HG03097 (cell line): ENCODE measurements at regions not wholly inside any gene's neighbourhood (a gene's known extent, or its start where the extent isn't known, plus 50 kb on each side); places are given as distances from the start of the nearest gene placed in this dataset.
A peak's percentile ranks its signal among the peaks of the same experiment; 100 is the strongest.
"Not testable (repeated sequence)": the region's sequence is repeated elsewhere in the genome, so short reads cannot be mapped to it uniquely, and the experiment has no call there.

Experiments used
- ATAC-seq: cut with Tn5 transposase; IDR thresholded peaks from one replicate; pipeline ENCODE4 v1.9.1; 2021; ENCODE audit not compliant: unreplicated experiment, low FRiP score

- ATAC-seq, result no peak
Observed at GRCh38 chr5:142259758-142260157, 65.1 kb downstream of the SPRY4 start.

- ATAC-seq, result no peak
Observed at GRCh38 chr5:142255831-142256230, 69.0 kb downstream of the SPRY4 start.

GRCh38 chr5:142254431-142254830 lies 70.4 kb downstream of the SPRY4 start:
- ATAC-seq, result no peak

DNA sequence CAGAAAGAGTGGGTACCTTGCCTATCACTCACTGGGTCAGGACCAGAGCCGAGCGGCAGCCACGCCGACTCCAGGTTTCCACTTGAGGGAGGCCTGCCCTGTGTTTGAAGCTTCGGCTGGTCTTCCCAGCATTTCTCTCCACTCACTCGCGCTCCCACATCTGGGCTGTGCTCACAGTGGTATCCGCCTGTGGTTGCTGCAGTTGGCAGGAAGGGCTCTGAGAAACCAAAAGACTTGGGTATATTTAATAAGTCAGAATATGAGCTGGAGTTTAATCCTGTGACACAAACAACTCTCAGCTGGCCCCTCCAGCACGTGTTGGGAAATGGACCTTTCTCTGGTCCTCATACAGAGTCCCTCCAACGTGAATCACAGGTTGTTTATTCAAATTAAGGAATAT lies 70.9 kb downstream of the SPRY4 start:
- no peak for ATAC-seq

GRCh38 chr5:142250119-142250518 lies 74.7 kb downstream of the SPRY4 start:
- ATAC-seq, result no peak

- ATAC-seq, result no peak
Observed at GRCh38 chr5:142248853-142249462, 75.9 kb downstream of the SPRY4 start.

DNA sequence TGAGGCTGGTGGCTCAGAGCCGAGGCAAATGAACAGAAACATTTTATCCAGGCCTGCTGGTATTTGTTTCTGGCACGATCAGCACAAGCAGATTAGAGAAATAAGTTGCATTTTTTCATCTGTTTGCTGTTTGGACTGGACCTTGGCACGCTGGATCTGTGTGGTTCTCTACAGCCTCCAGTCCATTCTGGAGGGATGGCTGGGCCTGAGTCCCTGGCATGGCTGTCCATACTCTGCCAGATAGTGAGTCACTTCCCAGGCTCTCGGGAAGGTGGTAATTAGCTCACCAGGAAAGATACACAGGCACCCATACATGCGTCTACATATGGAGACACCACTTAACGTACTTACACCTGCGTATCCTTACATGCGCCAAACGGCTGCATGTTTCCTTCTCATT lies 78.6 kb downstream of the SPRY4 start:
- no peak for ATAC-seq

- ATAC-seq, result no peak
Observed at GRCh38 chr5:142245786-142246185, 79.0 kb downstream of the SPRY4 start.

DNA sequence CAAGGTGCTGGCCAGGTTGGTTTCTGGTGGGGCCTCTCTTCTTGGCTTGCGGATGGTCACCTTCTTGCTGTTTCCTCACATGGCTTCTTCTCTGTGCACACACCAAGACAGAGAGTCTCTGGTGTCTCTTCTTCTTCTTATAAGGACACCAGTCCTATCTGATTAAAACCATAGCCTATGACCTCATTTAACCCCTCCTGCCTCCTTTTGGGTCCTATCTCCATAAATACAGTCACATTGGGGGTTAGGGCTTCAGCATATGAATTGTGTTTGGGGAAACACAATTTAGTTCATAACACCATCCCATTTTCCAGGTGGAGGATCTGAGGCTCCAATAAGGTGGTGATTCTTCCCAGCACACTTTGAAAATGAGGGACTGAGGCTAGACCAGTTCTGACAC lies 80.4 kb downstream of the SPRY4 start:
- no peak for ATAC-seq

DNA sequence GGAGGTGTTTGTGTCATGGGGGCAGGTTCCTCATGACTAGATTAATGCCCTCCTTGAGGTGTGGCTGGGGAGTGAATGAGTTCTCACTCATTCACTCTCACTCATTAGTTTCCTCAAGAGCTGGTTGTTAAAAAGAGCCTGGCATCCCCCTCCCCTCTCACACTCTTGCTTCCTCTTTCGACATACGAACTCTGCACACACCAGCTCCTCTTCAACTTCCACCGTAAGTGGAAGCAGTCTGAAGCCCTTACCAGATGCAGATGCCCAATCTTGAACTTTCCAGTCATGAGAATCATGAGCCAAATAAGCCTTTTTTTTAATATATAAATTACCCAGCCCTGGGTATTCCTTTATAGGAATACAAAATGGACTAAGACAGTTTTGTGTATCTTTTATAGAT lies 82.5 kb downstream of the SPRY4 start:
- no peak for ATAC-seq

GRCh38 chr5:142239394-142240159 lies 85.2 kb downstream of the SPRY4 start:
- no peak for ATAC-seq

DNA sequence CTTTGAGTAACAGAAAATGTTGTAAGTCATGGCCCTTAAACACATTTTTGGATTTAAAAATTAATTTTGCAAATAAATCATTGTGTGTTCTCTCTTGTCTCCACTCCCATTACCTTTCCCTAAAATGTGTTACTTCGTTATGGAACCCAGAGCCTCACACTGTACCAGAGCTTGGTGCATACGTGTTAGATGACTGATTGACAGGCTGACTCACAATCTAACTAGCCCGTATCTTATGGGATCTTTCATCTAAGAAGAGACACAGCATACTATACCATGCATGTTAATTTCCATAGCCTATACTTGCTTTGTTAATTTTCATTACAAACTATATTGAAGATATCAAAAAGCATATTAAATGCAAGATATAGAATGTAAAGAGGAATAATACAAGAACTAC lies 87.1 kb downstream of the SPRY4 start:
- no peak for ATAC-seq

DNA sequence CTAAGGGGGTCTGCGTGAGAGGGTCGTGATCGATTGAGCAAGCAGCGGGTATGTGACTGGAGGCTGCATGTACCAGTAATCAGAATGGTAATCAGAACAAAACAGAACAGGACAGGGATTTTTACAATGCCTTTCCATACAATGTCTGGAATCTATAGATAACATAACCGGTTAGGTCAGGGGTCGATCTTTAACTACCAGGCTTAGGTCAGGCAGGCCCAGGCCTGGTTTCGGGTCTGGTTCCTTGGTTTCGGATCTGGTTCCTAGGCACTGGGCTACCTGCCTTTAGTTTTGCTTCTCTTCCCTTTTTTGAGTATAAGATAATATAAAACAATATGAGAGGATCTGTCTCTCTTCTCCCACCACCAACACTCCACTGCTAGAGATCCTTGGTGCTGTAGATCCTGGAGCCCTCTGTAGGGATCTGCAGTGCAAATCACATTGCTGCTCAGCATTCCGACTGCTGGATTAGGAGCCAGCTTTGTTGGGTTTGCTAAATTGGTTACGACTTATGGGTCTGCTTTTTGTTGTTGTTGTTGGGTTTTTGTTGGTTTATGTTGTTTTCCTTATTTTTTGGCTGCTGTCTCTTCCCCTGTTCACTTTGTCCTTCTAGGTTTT lies 88.0 kb downstream of the SPRY4 start:
- ATAC-seq, result not testable (repeated sequence)

DNA sequence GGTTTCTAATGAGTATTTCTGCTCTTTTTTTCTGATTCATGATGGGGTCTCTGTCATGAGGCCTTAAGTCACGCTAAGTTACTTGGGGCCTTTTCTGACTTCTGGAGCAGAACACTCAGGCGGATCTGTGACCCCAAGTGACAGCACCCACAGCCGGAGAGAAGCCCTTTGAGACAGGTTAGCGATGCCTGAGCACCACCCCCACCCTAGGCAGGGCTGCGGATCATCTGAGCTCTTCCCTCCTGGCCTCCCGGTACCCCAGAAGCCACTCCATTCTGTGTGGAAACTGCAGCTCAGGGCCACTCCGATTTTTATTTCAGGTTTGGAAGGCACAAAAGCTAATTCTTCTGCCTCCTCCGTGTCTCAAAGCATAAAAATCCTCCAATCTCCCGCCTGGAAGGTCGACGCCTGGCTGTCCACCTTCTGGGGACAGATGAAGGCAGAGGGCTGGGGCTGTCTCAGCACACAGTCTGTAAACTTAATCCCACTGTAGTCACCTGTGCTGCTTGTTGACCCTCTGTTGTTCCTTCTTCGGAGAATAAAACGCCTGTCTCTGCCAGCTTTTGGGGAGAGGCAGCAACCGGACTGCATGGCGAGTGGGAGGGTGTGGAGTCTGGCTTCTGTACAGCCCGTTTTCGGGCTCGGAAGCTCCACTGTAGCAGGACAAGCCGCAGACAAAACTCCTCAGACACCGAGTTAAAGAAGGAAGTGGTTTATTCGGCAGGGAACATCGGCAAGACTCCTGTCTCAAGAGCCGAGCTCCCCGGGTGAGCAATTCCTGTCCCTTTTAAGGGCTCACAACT lies 88.8 kb downstream of the SPRY4 start:
- ATAC-seq, result no peak

DNA sequence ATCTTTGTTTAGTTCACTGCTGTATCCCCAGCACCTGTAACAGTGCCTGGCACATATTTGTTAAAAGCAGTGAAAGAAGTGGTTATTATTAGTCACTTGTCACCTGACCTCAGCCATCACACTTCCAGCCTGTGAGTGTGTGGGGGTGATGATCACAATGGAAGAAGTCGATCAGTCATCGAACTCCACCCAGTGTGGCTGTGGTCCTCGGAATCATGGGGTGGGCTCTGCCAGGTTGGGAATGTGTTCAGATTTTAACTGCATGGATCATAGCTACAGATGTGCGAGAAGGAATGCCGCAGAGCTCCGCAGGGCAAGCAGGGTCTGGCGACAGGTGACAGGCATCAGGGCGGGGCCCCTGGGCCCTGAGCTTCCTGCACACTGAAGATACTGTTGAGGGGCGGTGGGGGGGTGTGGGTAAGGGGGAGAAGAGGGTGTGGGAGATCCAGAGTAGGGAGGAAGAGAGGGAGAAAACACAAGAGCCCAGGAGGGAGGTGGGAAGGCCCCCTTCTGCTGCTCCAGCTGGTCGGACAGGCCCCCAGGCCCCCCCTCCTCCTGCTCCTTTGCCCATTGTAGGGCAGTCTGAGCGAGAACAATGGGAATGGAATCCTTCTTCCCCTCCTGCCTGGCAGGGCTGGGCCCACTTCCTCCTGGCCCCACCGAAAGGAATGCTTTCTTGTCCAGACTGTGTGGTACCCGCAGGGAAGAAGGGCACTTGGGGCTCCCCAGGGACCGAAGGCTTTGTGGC lies 89.6 kb downstream of the SPRY4 start:
- ATAC-seq, result no peak

- no peak for ATAC-seq
Observed at GRCh38 chr5:142233083-142234032, 91.5 kb downstream of the SPRY4 start.

DNA sequence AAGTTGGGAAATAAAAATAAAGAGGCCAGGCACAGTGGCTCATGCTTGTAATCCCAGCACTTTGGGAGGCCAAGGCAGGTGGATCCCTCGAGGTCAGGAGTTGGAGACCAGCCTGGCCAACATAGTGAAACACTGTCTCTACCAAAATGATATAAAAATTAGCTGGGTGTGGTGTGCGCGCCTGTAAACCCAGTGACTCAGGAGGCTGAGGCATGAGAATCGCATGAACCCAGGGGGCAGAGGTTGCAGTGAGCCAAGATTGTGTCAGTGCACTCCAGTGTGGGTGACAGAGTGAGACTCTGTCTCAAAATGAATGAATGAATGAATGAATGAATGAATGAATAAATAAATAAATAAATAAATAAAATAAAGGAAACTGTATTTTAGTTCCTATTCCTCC lies 93.9 kb downstream of the SPRY4 start:
- ATAC-seq, result not testable (repeated sequence)

DNA sequence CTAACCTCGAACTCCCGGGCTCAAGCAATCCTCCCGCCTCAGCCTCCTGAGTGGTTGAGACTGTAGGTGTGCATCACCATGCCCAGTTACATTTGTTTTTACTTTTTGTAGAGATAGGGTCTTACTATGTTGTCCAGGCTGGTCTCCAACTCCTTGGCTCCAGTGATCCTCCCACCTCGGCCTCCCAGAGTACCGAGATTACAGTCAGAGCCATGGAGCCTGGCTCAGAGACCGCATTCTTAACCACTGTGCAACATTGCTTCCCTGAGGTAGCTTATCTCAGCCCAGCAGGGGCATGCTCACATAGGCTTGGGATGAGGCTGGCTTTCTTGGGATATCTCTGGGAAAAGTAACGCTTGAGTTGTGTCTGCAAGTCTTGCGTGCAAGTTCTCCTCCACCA lies 99.7 kb downstream of the SPRY4 start:
- no peak for ATAC-seq

DNA sequence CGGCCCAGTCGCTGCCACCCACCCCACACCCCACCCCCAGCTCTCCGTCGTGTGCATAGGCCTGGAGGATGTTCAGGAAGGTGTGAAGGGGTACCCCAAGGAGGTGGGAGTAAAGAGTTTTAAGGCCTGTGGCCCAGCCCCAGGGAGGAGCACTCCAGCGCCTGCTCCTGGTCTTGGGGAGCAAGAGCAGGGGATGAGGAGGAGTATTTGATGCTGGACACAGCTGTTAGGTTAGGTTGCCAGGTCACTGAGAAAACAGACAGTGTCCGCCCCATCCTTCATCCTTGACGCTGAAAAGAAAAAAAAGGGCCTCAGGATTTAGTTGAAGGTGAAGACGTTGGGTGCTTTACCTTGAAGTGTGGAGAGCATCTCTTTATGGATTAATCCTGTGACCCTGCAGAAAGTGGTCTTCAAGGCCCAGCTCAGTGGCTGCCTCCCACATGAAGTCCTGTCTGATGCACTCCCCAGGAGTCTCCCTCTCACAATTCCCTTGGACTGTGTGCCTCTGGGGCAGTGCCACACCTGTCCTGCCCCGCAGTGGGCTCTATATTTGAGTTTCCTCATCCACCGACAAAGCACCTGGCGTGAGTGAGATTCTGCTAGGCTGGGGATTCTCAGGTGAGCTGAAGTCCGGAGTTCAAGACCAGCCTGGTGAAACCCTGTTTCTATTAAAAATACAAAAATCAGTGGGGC lies 101.8 kb downstream of the SPRY4 start:
- peak; percentile 1 for ATAC-seq
